ENCODE measurements at regions not wholly inside any gene's neighbourhood (a gene's known extent, or its start where the extent isn't known, plus 50 kb on each side); places are given as distances from the start of the nearest gene placed in this dataset.

DNA sequence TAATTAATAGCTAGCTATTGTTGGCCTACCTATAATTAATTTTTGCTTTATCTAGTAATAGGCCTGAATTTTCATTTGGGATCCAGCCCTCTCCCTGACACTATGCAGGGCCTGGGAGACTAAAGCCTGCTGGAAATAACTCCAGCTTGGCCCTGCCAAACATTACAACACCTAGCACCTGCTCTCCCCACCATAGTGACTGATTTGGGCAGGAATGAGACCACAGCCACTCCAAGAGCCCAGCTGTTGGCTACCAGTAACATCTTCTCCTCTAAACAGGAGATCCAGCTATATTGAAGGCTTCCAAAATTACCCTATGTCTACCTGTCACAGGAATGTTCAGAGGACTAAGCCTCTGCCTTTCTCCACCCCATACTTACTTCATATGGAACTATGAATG, 225.1 kb downstream of the IDS start:
- H2AFZ ChIP-seq (ENCODE audit: low read length, unreplicated experiment), result no peak overlapping the region
- no peaks in the 10 kb centered on the region for H3K79me2 ChIP-seq (ENCODE audit: control insufficient read depth, insufficient read depth, low read length, unreplicated experiment)
- H3K36me3 ChIP-seq (ENCODE audit: insufficient read depth, low read length), result no peaks in the 10 kb centered on the region
- H3K4me1 ChIP-seq (ENCODE audit: control insufficient read depth, insufficient read depth, low read length, unreplicated experiment), result peaks cover 15% of the 10 kb centered on the region
- H3K27ac ChIP-seq (ENCODE audit: low read depth, low read length), result no peak overlapping the region
- H3K4me3 ChIP-seq (ENCODE audit: low read depth, low read length), result no peak overlapping the region
- H3K27me3 ChIP-seq (ENCODE audit: insufficient read depth, low read length), result no peaks in the 10 kb centered on the region

GRCh38 chrX:149275836-149276235, 229.3 kb downstream of the IDS start:
- Histone ChIP-seq H2AFZ (ENCODE audit: low read length, unreplicated experiment) (no peak overlapping the region), H3K4me3 (ENCODE audit: low read depth, low read length) (no peak overlapping the region), H3K4me1 (ENCODE audit: control insufficient read depth, insufficient read depth, low read length, unreplicated experiment) (peaks cover 33% of the 10 kb centered on the region), H3K27ac (ENCODE audit: low read depth, low read length) (0 out of 2 replicates have a peak overlapping the region, but pooled peaks have one; percentile 23), H3K36me3 (ENCODE audit: insufficient read depth, low read length) (no peaks in the 10 kb centered on the region), H3K79me2 (ENCODE audit: control insufficient read depth, insufficient read depth, low read length, unreplicated experiment) (no peaks in the 10 kb centered on the region), H3K27me3 (ENCODE audit: insufficient read depth, low read length) (no peaks in the 10 kb centered on the region)

DNA sequence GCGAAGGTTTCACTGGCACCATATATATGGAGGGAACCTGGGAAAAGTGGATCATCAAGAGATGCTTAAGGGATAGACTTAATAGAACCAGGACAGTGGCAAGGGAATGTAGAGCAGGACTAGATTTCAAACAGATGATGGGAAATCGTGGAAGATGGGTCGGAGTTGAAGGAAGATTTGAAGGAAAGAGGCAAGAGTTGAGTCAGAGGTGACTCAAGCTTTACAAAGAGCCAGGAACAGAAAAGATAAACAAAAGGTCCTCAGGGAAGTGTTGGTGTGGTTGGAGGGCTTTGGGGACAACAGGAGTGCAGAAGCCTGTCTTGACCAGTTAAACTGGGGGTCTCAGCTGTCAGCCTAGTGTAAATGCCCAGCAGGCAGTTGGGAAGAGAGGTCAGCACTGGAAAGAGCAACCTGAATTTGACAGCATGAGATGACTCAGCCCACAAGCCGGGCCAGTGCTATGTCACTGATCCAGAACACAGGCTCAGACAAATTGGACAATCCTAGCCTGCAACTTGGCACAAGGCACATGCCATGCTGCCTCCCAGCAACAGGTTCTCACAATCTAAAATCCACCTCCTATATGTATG, 230.5 kb downstream of the IDS start:
- Histone ChIP-seq H3K27ac (ENCODE audit: low read depth, low read length) (peak overlapping the region; percentile 79), H2AFZ (ENCODE audit: low read length, unreplicated experiment) (no peak overlapping the region), H3K27me3 (ENCODE audit: insufficient read depth, low read length) (no peaks in the 10 kb centered on the region), H3K79me2 (ENCODE audit: control insufficient read depth, insufficient read depth, low read length, unreplicated experiment) (no peaks in the 10 kb centered on the region), H3K4me1 (ENCODE audit: control insufficient read depth, insufficient read depth, low read length, unreplicated experiment) (peaks cover 33% of the 10 kb centered on the region), H3K36me3 (ENCODE audit: insufficient read depth, low read length) (no peaks in the 10 kb centered on the region), H3K4me3 (ENCODE audit: low read depth, low read length) (no peak overlapping the region)

- Histone ChIP-seq H3K27me3 (ENCODE audit: insufficient read depth, low read length) (no peaks in the 10 kb centered on the region), H2AFZ (ENCODE audit: low read length, unreplicated experiment) (no peak overlapping the region)
Measured at GRCh38 chrX:149272690-149273463, 232.2 kb downstream of the IDS start.

DNA sequence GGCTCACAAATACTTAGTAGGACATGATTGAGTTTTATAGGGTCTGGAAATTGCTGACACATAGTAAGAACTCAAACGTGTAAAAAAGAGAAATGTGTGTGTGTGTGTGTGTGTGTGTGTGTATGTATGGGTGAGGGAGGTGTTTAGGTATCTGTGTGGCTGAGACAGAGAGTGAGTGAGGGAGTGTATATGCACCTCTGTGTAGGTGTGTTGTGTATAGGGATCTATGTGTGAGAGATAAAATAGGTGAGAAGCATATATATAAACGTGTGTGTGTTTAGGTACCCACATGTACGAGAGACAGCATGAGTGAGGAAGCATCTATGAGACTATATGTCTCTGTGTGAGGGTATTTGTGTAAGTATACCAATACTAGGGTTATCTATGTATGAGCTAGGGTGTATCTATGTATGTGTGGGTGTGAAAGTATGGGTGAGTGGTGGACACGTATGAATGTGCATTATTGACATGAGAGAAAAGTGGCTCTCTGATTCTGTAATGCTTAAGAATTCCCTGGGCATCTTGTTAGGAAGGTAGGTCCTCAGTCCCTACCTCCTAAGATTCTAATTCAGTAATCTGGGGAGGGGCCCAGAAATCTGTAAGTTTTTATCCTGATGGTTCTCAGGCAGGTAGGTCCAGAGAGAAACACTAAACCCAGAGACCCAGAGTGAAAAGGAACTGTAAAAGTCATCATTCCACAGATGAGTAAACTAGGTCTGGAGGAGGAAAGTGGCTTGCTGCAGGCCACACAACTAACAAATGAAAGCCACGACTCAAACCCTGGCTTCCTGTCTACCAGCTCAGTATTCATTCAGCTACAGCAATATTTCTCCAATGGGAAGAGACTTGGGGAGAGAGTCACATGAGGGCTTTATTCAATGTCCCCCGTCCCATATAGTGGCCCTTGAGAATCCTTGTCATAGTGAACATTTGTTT, 237.0 kb downstream of the IDS start:
- Histone ChIP-seq H3K4me3 (ENCODE audit: low read depth, low read length) (no peak overlapping the region), H3K36me3 (ENCODE audit: insufficient read depth, low read length) (no peaks in the 10 kb centered on the region), H3K27me3 (ENCODE audit: insufficient read depth, low read length) (no peaks in the 10 kb centered on the region), H2AFZ (ENCODE audit: low read length, unreplicated experiment) (no peak overlapping the region), H3K4me1 (ENCODE audit: control insufficient read depth, insufficient read depth, low read length, unreplicated experiment) (peaks cover 1% of the 10 kb centered on the region), H3K27ac (ENCODE audit: low read depth, low read length) (no peak overlapping the region), H3K79me2 (ENCODE audit: control insufficient read depth, insufficient read depth, low read length, unreplicated experiment) (no peaks in the 10 kb centered on the region)

More at GRCh38 chrX:149272690-149273463, 232.2 kb downstream of the IDS start:
- Histone ChIP-seq H3K27ac (ENCODE audit: low read depth, low read length) (no peak overlapping the region), H3K4me3 (ENCODE audit: low read depth, low read length) (no peak overlapping the region), H3K4me1 (ENCODE audit: control insufficient read depth, insufficient read depth, low read length, unreplicated experiment) (peaks cover 33% of the 10 kb centered on the region), H3K79me2 (ENCODE audit: control insufficient read depth, insufficient read depth, low read length, unreplicated experiment) (no peaks in the 10 kb centered on the region), H3K36me3 (ENCODE audit: insufficient read depth, low read length) (no peaks in the 10 kb centered on the region)

DNA sequence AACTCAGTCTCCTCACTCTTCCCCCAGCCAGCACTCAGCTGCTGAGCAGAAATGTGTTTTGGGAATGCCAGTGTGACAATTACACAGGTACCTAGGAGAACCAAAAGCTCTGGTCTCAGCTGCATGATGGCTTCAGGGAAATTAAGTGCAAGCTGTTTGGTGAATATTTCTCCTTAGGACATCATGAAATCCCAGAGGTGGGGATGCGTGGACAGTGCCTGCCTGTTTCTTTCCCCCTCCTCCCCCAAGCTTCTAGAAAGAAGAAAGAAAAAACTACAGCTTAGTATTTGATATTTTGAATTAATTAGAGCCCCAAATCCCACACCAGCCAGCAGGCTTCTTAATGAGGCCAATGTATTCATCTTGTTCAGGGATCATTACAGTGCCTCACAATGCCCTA, 243.0 kb downstream of the IDS start:
- Histone ChIP-seq H3K4me1 (ENCODE audit: control insufficient read depth, insufficient read depth, low read length, unreplicated experiment) (peaks cover 9% of the 10 kb centered on the region), H3K36me3 (ENCODE audit: insufficient read depth, low read length) (no peaks in the 10 kb centered on the region), H3K4me3 (ENCODE audit: low read depth, low read length) (no peak overlapping the region), H3K79me2 (ENCODE audit: control insufficient read depth, insufficient read depth, low read length, unreplicated experiment) (no peaks in the 10 kb centered on the region), H2AFZ (ENCODE audit: low read length, unreplicated experiment) (no peak overlapping the region), H3K27me3 (ENCODE audit: insufficient read depth, low read length) (no peaks in the 10 kb centered on the region), H3K27ac (ENCODE audit: low read depth, low read length) (no peak overlapping the region)

GRCh38 chrX:149259241-149259640, 245.9 kb downstream of the IDS start:
- Histone ChIP-seq H3K4me1 (ENCODE audit: control insufficient read depth, insufficient read depth, low read length, unreplicated experiment) (peaks cover 9% of the 10 kb centered on the region), H3K79me2 (ENCODE audit: control insufficient read depth, insufficient read depth, low read length, unreplicated experiment) (no peaks in the 10 kb centered on the region), H3K36me3 (ENCODE audit: insufficient read depth, low read length) (no peaks in the 10 kb centered on the region), H2AFZ (ENCODE audit: low read length, unreplicated experiment) (no peak overlapping the region), H3K27ac (ENCODE audit: low read depth, low read length) (no peak overlapping the region), H3K4me3 (ENCODE audit: low read depth, low read length) (no peak overlapping the region), H3K27me3 (ENCODE audit: insufficient read depth, low read length) (no peaks in the 10 kb centered on the region)

GRCh38 chrX:149255860-149256259, 249.2 kb downstream of the IDS start:
- no peak overlapping the region for H3K27ac ChIP-seq (ENCODE audit: low read depth, low read length)

DNA sequence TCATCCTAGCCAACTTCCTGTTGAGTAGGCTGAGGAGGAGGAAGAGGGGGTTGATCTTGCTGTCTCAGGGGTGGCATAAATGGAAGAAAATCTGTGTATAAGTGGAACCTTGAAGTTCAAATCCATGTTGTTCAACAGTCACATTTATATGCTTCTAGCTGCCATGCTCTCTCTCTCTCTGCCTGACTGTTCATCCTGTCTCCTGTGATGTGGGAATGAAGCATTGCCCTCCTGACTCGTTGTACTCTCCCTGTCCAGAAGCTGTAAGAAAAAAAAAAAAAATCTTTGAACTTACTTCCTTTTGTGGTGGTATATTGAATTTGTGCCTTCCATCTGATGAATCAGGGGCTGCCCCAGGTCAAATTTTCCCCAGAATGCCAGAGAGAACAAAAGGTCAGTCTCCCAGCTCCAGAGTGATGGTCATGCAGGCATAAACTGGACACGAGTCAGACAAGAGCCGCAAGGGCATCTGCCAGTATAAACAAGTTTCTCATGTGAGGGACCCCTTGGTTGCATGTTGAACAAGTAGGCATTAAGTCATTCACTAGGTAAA, 257.0 kb downstream of the IDS start:
- Histone ChIP-seq H3K4me1 (ENCODE audit: control insufficient read depth, insufficient read depth, low read length, unreplicated experiment) (peaks cover 5% of the 10 kb centered on the region), H3K36me3 (ENCODE audit: insufficient read depth, low read length) (no peaks in the 10 kb centered on the region), H3K79me2 (ENCODE audit: control insufficient read depth, insufficient read depth, low read length, unreplicated experiment) (no peaks in the 10 kb centered on the region), H3K27me3 (ENCODE audit: insufficient read depth, low read length) (no peaks in the 10 kb centered on the region), H2AFZ (ENCODE audit: low read length, unreplicated experiment) (no peak overlapping the region), H3K27ac (ENCODE audit: low read depth, low read length) (peak overlapping the region; percentile 94), H3K4me3 (ENCODE audit: low read depth, low read length) (no peak overlapping the region)

More at GRCh38 chrX:149255860-149256259, 249.2 kb downstream of the IDS start:
- Histone ChIP-seq H3K36me3 (ENCODE audit: insufficient read depth, low read length) (no peaks in the 10 kb centered on the region), H2AFZ (ENCODE audit: low read length, unreplicated experiment) (no peak overlapping the region), H3K79me2 (ENCODE audit: control insufficient read depth, insufficient read depth, low read length, unreplicated experiment) (no peaks in the 10 kb centered on the region), H3K27me3 (ENCODE audit: insufficient read depth, low read length) (no peaks in the 10 kb centered on the region), H3K4me3 (ENCODE audit: low read depth, low read length) (no peak overlapping the region), H3K4me1 (ENCODE audit: control insufficient read depth, insufficient read depth, low read length, unreplicated experiment) (peaks cover 9% of the 10 kb centered on the region)

DNA sequence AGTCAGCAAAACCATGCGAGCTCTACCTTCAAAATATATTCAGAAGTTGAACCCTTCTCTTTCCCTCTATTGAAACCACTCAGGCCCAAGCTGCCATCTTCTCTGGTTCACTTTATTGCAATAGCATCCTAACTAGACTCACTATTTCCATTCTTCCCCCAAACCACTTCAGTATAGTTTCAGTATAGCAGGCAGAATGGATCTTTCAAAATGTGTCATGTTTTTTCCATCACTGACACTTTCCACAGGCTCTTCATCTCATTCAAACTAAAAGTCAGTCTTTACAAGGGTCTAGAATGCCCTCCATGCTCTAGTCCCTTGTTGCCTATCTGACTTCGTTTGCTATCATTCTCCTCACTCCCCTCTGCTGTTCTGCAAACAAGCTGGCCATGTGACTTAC, 274.4 kb downstream of the IDS start:
- Histone ChIP-seq H2AFZ (ENCODE audit: low read length, unreplicated experiment) (no peak overlapping the region), H3K79me2 (ENCODE audit: control insufficient read depth, insufficient read depth, low read length, unreplicated experiment) (no peaks in the 10 kb centered on the region), H3K36me3 (ENCODE audit: insufficient read depth, low read length) (no peaks in the 10 kb centered on the region), H3K27ac (ENCODE audit: low read depth, low read length) (no peak overlapping the region), H3K4me1 (ENCODE audit: control insufficient read depth, insufficient read depth, low read length, unreplicated experiment) (no peaks in the 10 kb centered on the region), H3K27me3 (ENCODE audit: insufficient read depth, low read length) (no peaks in the 10 kb centered on the region), H3K4me3 (ENCODE audit: low read depth, low read length) (no peak overlapping the region)
